GM06990 (cell line): ENCODE measurements at regions not wholly inside any gene's neighbourhood (a gene's known extent, or its start where the extent isn't known, plus 50 kb on each side); places are given as distances from the start of the nearest gene placed in this dataset.

ENCODE experiments used
- DNase-seq: peaks from one replicate; pipeline ENCODE4 v3.0.0-alpha.2; 2011; ENCODE audit not compliant: insufficient read length; ENCODE audit errors: extremely low read depth
- H3K27me3 ChIP-seq: replicated peaks from 2 replicates; pipeline ENCODE4 v1.6.0; 2011; ENCODE audit warnings: low read length; ENCODE audit not compliant: control insufficient read depth, insufficient read depth
- H3K36me3 ChIP-seq: 2 replicates; pipeline ENCODE4 v1.5.1; 2011; ENCODE audit warnings: low read length; ENCODE audit not compliant: control insufficient read depth, insufficient read depth
- H3K4me3 ChIP-seq: replicated peaks from 2 replicates; pipeline ENCODE4 v1.5.1; 2011; ENCODE audit warnings: low read depth, mild to moderate bottlenecking, control low read depth, low read length
- CTCF ChIP-seq: IDR thresholded peaks from 2 replicates; pipeline ENCODE4 v1.5.1; 2011; ENCODE audit warnings: low read length, control low read depth, mild to moderate bottlenecking, inconsistent platforms; ENCODE audit not compliant: insufficient read depth, poor library complexity, severe bottlenecking

DNA sequence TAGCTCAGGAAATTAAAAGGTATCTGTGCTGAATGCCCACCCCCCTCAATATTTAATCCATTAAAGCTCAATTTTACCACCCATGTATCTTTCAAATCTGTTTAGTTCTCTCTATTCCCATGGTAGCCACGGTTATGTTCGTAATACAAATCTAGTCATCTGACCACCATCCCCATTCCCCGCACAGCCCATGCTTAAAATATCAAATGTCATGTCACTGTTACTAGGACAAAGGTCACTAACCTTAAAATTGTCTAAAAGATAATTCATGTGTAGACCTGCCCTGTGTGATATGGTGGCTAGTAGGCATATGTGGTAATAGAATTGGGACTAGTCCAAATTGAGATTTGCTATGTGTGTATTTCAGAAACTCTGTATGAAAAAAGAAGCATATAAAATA is 728.5 kb upstream of the B3GALT2 start:
- Histone ChIP-seq H3K27me3 (no peaks in the 10 kb centered on the region), H3K4me3 (no peak overlapping the region), H3K36me3 (no peaks in the 10 kb centered on the region)
- DNase-seq = no peak
- TF ChIP-seq CTCF = no peak

DNA sequence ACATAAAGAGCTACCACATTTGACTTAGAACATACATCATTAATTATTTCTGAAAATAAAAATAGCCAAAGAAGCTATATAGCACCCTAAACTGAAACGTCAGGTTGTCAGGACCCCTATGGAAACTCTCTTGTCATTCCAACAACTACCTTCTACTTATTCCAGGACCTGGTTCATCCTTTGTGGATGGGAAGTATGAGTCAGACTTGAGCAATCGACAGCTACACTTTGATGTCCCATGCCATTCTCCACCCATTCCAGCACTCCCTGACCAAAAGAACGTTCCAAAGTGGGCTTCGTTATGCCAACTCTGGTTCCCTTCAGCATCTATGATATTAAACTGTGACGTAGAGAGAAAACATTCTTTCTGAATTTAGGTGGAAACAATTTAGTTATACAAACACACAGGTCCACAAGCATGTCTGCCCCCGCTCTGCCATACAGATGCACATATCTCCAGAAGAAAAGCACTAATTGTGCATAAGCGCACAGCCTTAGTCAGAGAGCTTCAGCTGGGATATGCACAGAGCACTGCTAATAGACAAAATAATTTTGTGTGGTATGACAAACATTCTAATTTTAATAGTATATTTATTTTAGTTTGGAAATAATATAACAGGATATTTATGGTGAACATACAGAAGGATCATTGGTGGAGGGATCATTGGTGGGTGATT is 723.1 kb upstream of the B3GALT2 start:
- H3K36me3 ChIP-seq = no peaks in the 10 kb centered on the region
- DNase-seq = no peak
- no peak for TF ChIP-seq CTCF
- no peaks in the 10 kb centered on the region for H3K27me3 ChIP-seq
- no peak overlapping the region for H3K4me3 ChIP-seq

GRCh38 chr1:193905288-193906085 is 719.1 kb upstream of the B3GALT2 start:
- TF ChIP-seq CTCF = no peak
- H3K27me3 ChIP-seq = no peaks in the 10 kb centered on the region
- H3K4me3 ChIP-seq = no peak overlapping the region
- no peaks in the 10 kb centered on the region for H3K36me3 ChIP-seq
- DNase-seq = no peak

DNA sequence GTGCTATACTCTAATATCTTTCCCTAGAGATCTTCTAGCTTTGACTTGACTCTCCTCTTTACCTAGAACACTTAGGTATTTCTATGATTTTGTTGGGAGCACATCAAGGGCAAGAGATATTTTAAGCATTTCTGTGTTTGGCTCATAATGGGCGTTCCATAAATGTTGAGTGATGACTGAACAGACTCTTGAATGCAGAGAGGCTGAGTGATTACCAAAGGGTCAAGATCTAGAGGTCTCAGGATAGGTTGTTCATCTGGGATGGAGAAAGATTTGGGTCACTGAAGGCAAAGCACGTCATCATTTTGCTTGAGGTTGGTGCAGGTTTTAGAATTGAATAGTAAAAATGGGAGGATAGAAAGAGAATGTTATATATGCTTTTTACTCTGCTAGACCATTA is 705.4 kb upstream of the B3GALT2 start:
- no peak overlapping the region for H3K4me3 ChIP-seq
- H3K36me3 ChIP-seq = no peaks in the 10 kb centered on the region
- DNase-seq = no peak
- no peaks in the 10 kb centered on the region for H3K27me3 ChIP-seq
- TF ChIP-seq CTCF = no peak

- Histone ChIP-seq H3K27me3 (no peaks in the 10 kb centered on the region), H3K4me3 (no peak overlapping the region), H3K36me3 (no peaks in the 10 kb centered on the region)
- no peak for DNase-seq
- no peak for TF ChIP-seq CTCF
These were observed 704.5 kb upstream of the B3GALT2 start for GRCh38 chr1:193890935-193891334.
